ENCODE measurements at regions not wholly inside any gene's neighbourhood (a gene's known extent, or its start where the extent isn't known, plus 50 kb on each side); places are given as distances from the start of the nearest gene placed in this dataset.

- TF ChIP-seq CREM (IDR thresholded peaks at IDR 0.05; ENCODE audit: low read depth): no peak
- TF ChIP-seq RAD21 (IDR thresholded peaks at IDR 0.05; ENCODE audit: insufficient read depth, low read depth, low read length): no peak
- no peak for TF ChIP-seq SMARCA5 (IDR thresholded peaks at IDR 0.05)
- TF ChIP-seq, protein P1, sequence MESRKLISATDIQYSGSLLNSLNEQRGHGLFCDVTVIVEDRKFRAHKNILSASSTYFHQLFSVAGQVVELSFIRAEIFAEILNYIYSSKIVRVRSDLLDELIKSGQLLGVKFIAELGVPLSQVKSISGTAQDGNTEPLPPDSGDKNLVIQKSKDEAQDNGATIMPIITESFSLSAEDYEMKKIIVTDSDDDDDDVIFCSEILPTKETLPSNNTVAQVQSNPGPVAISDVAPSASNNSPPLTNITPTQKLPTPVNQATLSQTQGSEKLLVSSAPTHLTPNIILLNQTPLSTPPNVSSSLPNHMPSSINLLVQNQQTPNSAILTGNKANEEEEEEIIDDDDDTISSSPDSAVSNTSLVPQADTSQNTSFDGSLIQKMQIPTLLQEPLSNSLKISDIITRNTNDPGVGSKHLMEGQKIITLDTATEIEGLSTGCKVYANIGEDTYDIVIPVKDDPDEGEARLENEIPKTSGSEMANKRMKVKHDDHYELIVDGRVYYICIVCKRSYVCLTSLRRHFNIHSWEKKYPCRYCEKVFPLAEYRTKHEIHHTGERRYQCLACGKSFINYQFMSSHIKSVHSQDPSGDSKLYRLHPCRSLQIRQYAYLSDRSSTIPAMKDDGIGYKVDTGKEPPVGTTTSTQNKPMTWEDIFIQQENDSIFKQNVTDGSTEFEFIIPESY (IDR thresholded peaks at IDR 0.05): no peak
- TF ChIP-seq SMC3 (IDR thresholded peaks at IDR 0.05; ENCODE audit: borderline replicate concordance, low read length): no peak
- no peak for TF ChIP-seq ZNF24 (IDR thresholded peaks at IDR 0.05)
- TF ChIP-seq POLR2A (IDR thresholded peaks at IDR 0.05; ENCODE audit: low read depth, low read length): no peak
- TF ChIP-seq, protein P2, sequence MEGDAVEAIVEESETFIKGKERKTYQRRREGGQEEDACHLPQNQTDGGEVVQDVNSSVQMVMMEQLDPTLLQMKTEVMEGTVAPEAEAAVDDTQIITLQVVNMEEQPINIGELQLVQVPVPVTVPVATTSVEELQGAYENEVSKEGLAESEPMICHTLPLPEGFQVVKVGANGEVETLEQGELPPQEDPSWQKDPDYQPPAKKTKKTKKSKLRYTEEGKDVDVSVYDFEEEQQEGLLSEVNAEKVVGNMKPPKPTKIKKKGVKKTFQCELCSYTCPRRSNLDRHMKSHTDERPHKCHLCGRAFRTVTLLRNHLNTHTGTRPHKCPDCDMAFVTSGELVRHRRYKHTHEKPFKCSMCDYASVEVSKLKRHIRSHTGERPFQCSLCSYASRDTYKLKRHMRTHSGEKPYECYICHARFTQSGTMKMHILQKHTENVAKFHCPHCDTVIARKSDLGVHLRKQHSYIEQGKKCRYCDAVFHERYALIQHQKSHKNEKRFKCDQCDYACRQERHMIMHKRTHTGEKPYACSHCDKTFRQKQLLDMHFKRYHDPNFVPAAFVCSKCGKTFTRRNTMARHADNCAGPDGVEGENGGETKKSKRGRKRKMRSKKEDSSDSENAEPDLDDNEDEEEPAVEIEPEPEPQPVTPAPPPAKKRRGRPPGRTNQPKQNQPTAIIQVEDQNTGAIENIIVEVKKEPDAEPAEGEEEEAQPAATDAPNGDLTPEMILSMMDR (IDR thresholded peaks at IDR 0.05 in 2 of 3, conservative IDR thresholded peaks at IDR 0.05 in 1 of 3; ENCODE audit: control insufficient read depth in 2 of 3, extremely low read depth in 1 of 3, insufficient read depth in 1 of 3, low read depth in 3 of 3, low read length in 3 of 3): no peak
- TF ChIP-seq ZNF274 (IDR thresholded peaks at IDR 0.05; ENCODE audit: insufficient read depth, insufficient read length): no peak
- no peak for TF ChIP-seq REST (IDR thresholded peaks at IDR 0.05; ENCODE audit: low read depth, low read length)
- no peak for TF ChIP-seq EZH2 (IDR thresholded peaks at IDR 0.05; ENCODE audit: borderline replicate concordance, control insufficient read depth, low read depth, low read length)
- no peak for TF ChIP-seq TCF12 (IDR thresholded peaks at IDR 0.05; ENCODE audit: low read depth, low read length)
- no peak for TF ChIP-seq ASH2L (IDR thresholded peaks at IDR 0.05; ENCODE audit: borderline replicate concordance, low read depth)
- no peak for TF ChIP-seq FOS (IDR thresholded peaks at IDR 0.05; ENCODE audit: borderline replicate concordance, extremely low read depth, insufficient read length)
Observed at GRCh38 chr3:74366331-74366730, 248.1 kb downstream of the CNTN3 start.

Data from GM12878 (cell line).